K562 (cell line): ENCODE measurements at regions not wholly inside any gene's neighbourhood (a gene's known extent, or its start where the extent isn't known, plus 50 kb on each side); places are given as distances from the start of the nearest gene placed in this dataset.

Experiments
- ATAC-seq: fragments of 200-7000 bp; cut with Tn5 transposase; 3 replicates; pipeline ENCODE4 v1.9.1; 2020; ENCODE audit warnings: moderate library complexity
- BruUV-seq: library from RNA; stranded (reverse); fragments of 400-500 nt; replicated peaks from 2 replicates; lab custom pipeline; 2021; lab: Mats Ljungman, UMichigan
- CTCF ChIA-PET: fragments of 300-600 bp; formaldehyde crosslinking; extraction: SDS; loops from one replicate; lab custom pipeline; 2021; ENCODE audit warnings: low intra/inter-chr PET ratio; lab: Yijun Ruan, JAX
- POLR2A ChIA-PET: fragments of 300-600, 350-650 bp; sonication (Branson Sonifier 250); formaldehyde crosslinking; extraction: SDS; loops from one replicate; lab custom pipeline; 2021; ENCODE audit warnings: antibody characterized with exemption, inconsistent platforms; lab: Yijun Ruan, JAX
- DNase-seq, 4 experiments: peaks; one replicate each; pipeline versions ENCODE4 v3.0.0 to v3.0.0-alpha.2; 2011 to 2018; ENCODE audit warnings: low spot score in 3 of 4, mixed read lengths in 3 of 4; ENCODE audit errors: extremely low read depth in 1 of 4
- FAIRE-seq: peaks from 2 replicates; lab custom pipeline; 2011; peaks lifted over from hg19 to GRCh38; lab: Jason Lieb, UNC
- H2AFZ ChIP-seq: 2 replicates; pipeline ENCODE4 v1.6.0; 2011; ENCODE audit warnings: low read depth, low read length, control low read depth, inconsistent platforms
- H3K27ac ChIP-seq: fragments of 200-600 bp; 3 replicates; pipeline ENCODE4 v1.8.0; 2011; ENCODE audit warnings: low read depth, mild to moderate bottlenecking, control low read depth, inconsistent platforms, low read length, moderate library complexity, mixed read lengths; ENCODE audit errors: extremely low read depth
- H3K27me3 ChIP-seq, 2 experiments: fragments of 300-600 bp in 1 of 2; 2 replicates in 1 of 2; 3 replicates in 1 of 2; pipeline versions ENCODE4 v1.6.0 to v1.8.0; 2011; ENCODE audit warnings: inconsistent platforms in 2 of 2, low read length in 2 of 2, mild to moderate bottlenecking in 1 of 2, mixed read lengths in 1 of 2, moderate library complexity in 1 of 2; ENCODE audit not compliant: control insufficient read depth in 2 of 2, insufficient read depth in 2 of 2
- H3K36me3 ChIP-seq: fragments of 300-600 bp; 3 replicates; pipeline ENCODE4 v1.8.0; 2011; ENCODE audit warnings: mild to moderate bottlenecking, low read length, inconsistent platforms; ENCODE audit not compliant: control insufficient read depth, insufficient read depth
- H3K4me1 ChIP-seq, 2 experiments: fragments of 200-600 bp in 1 of 2; replicated peaks in 1 of 2; 2 replicates in 1 of 2; 3 replicates in 1 of 2; pipeline versions ENCODE4 v1.5.1 to v1.8.0; 2011; ENCODE audit warnings: inconsistent platforms in 2 of 2, low read length in 2 of 2, mild to moderate bottlenecking in 1 of 2, mixed read lengths in 1 of 2, moderate library complexity in 1 of 2; ENCODE audit not compliant: control insufficient read depth in 2 of 2, insufficient read depth in 2 of 2
- H3K4me2 ChIP-seq: 2 replicates; pipeline ENCODE4 v1.6.1; 2011; ENCODE audit warnings: low read length, control low read depth, inconsistent platforms, mixed read lengths; ENCODE audit not compliant: insufficient read depth
- H3K4me3 ChIP-seq: fragments of 200-600 bp; sonication (generic), shearing (Covaris generic); 2 replicates; pipeline ENCODE4 v1.5.1; 2016; ENCODE audit warnings: control low read depth, inconsistent platforms
- H3K79me2 ChIP-seq: fragments of 200-600 bp; 3 replicates; pipeline ENCODE4 v1.8.0; 2011; ENCODE audit warnings: low read length, inconsistent platforms; ENCODE audit not compliant: control insufficient read depth, insufficient read depth
- H3K9ac ChIP-seq, 2 experiments: 2 replicates each; pipeline versions ENCODE4 v1.6.0 to v1.6.1; 2011; ENCODE audit warnings: low read depth in 2 of 2, low read length in 2 of 2, control low read depth in 1 of 2, inconsistent platforms in 1 of 2, mild to moderate bottlenecking in 1 of 2, mixed read lengths in 1 of 2; ENCODE audit not compliant: insufficient read depth in 1 of 2
- H3K9me1 ChIP-seq: one replicate; pipeline ENCODE4 v1.6.0; 2011; ENCODE audit warnings: inconsistent platforms, mild to moderate bottlenecking, low read length, moderate library complexity; ENCODE audit not compliant: control insufficient read depth, insufficient read depth
- H3K9me3 ChIP-seq: replicated peaks from 2 replicates; pipeline ENCODE4 v1.5.1; 2011; ENCODE audit warnings: low read depth, low read length, inconsistent platforms; ENCODE audit not compliant: control insufficient read depth, insufficient read depth
- H4K20me1 ChIP-seq: replicated peaks from 2 replicates; pipeline ENCODE4 v1.6.1; 2011; ENCODE audit warnings: low read length, inconsistent platforms, mixed read lengths; ENCODE audit not compliant: control insufficient read depth, insufficient read depth
- ARHGAP35 ChIP-seq: fragments of 450-650 bp; IDR thresholded peaks from 2 replicates; pipeline ENCODE4 v1.6.1; 2018; ENCODE audit not compliant: partially characterized antibody
- FOXK2 ChIP-seq, 2 experiments: fragments of 450-650 bp; IDR thresholded peaks in 1 of 2; conservative IDR thresholded peaks in 1 of 2; 2 replicates each; pipeline ENCODE4 v1.6.1; 2016; ENCODE audit warnings: low read depth in 2 of 2, mild to moderate bottlenecking in 1 of 2
- ILK ChIP-seq: fragments of 450-650 bp; IDR thresholded peaks from 2 replicates; pipeline ENCODE4 v1.6.1; 2016; ENCODE audit warnings: missing genetic modification characterization, low read depth, mild to moderate bottlenecking, missing compliant biosample characterization, moderate library complexity, borderline replicate concordance
- OTX1 ChIP-seq: fragments of 450-650 bp; formaldehyde crosslinking; IDR thresholded peaks from 2 replicates; pipeline ENCODE4 v1.4.0; 2022; ENCODE audit warnings: mild to moderate bottlenecking
- PTTG1 ChIP-seq: fragments of 450-650 bp; IDR thresholded peaks from 2 replicates; pipeline ENCODE4 v1.6.1; 2016; ENCODE audit warnings: low read depth, mild to moderate bottlenecking, missing genetic modification characterization, missing compliant biosample characterization
- RHOXF2B ChIP-seq: fragments of 250-450 bp; sonication (Bioruptor Pico); conservative IDR thresholded peaks from 2 replicates; pipeline ENCODE4 v1.5.1; 2021
- ZNF347 ChIP-seq: fragments of 450-650 bp; formaldehyde crosslinking; IDR thresholded peaks from 2 replicates; pipeline ENCODE4 v1.4.0; 2020; ENCODE audit warnings: low read depth, mild to moderate bottlenecking, moderate library complexity
- ZNF75A ChIP-seq: fragments of 450-650 bp; formaldehyde crosslinking; IDR thresholded peaks from 2 replicates; pipeline ENCODE4 v1.4.0; 2020; ENCODE audit warnings: mild to moderate bottlenecking
- ZNF766 ChIP-seq: fragments of 200-800 bp; sonication (Bioruptor generic); conservative IDR thresholded peaks from 2 replicates; pipeline ENCODE4 v1.6.1; 2016; ENCODE audit warnings: missing genetic modification characterization, missing compliant biosample characterization
- WGBS: fragments of 100-300 bp; shearing (Covaris generic); methylation state at CpG from one replicate; pipeline ENCODE4 v1.1.6; 2016; ENCODE audit warnings: low coverage, mixed read lengths; ENCODE audit not compliant: insufficient coverage; ENCODE audit errors: missing lambda C conversion rate; 5-methylcytosine and 5-hydroxymethylcytosine counted together
- in situ Hi-C: fragments of 300-500 bp; cut with MboI; formaldehyde crosslinking; loops from 4 replicates; pipeline ENCODE4 v1.15.0; 2018; ENCODE audit warnings: inconsistent platforms, mixed read lengths
- intact Hi-C: fragments of 100-400 bp; cut with micrococcal nuclease; formaldehyde crosslinking; loops from 2 replicates; pipeline ENCODE4 v1.14.2; 2022
- TF ChIP-seq, protein P1 (sequence below): fragments of 200-600 bp; sonication (generic); IDR thresholded peaks from one replicate; pipeline ENCODE4 v1.6.1; 2012; ENCODE audit warnings: mild to moderate bottlenecking, low read depth, low read length, inconsistent platforms
- TF ChIP-seq, protein P2 (sequence below): fragments of 450-650 bp; IDR thresholded peaks from 2 replicates; pipeline ENCODE4 v1.6.1; 2016; ENCODE audit warnings: missing biosample characterization, missing genetic modification characterization

- H4K20me1 ChIP-seq: no peaks in the 10 kb centered on the region; the same call in 1 of the 2 replicates
- no peak for ATAC-seq
- POLR2A ChIA-PET: no interaction called here
- H3K36me3 ChIP-seq: no peaks in the 10 kb centered on the region
- in situ Hi-C loops (no loop called here), intact Hi-C loops (no loop called here)
- CTCF ChIA-PET: no interaction called here
- H3K4me3 ChIP-seq: no peak overlapping the region
- H3K4me1 ChIP-seq: no peaks in the 10 kb centered on the region
- H2AFZ ChIP-seq: no peak overlapping the region
- TF ChIP-seq ILK (tag) (no peak), OTX1 (CRISPR knock-in tag) (no peak), RHOXF2B (CRISPR knock-in tag) (no peak), ZNF347 (CRISPR knock-in tag) (no peak), ZNF766 (CRISPR knock-in tag) (no peak), FOXK2 (conservative IDR thresholded peaks at IDR 0.05 in 1 of 2, IDR thresholded peaks at IDR 0.05 in 1 of 2; ENCODE audit: low read depth in 2 of 2) (no peak), ZNF75A (no peak), PTTG1 (tag) (no peak), ARHGAP35 (no peak)
- TF ChIP-seq, protein P1, sequence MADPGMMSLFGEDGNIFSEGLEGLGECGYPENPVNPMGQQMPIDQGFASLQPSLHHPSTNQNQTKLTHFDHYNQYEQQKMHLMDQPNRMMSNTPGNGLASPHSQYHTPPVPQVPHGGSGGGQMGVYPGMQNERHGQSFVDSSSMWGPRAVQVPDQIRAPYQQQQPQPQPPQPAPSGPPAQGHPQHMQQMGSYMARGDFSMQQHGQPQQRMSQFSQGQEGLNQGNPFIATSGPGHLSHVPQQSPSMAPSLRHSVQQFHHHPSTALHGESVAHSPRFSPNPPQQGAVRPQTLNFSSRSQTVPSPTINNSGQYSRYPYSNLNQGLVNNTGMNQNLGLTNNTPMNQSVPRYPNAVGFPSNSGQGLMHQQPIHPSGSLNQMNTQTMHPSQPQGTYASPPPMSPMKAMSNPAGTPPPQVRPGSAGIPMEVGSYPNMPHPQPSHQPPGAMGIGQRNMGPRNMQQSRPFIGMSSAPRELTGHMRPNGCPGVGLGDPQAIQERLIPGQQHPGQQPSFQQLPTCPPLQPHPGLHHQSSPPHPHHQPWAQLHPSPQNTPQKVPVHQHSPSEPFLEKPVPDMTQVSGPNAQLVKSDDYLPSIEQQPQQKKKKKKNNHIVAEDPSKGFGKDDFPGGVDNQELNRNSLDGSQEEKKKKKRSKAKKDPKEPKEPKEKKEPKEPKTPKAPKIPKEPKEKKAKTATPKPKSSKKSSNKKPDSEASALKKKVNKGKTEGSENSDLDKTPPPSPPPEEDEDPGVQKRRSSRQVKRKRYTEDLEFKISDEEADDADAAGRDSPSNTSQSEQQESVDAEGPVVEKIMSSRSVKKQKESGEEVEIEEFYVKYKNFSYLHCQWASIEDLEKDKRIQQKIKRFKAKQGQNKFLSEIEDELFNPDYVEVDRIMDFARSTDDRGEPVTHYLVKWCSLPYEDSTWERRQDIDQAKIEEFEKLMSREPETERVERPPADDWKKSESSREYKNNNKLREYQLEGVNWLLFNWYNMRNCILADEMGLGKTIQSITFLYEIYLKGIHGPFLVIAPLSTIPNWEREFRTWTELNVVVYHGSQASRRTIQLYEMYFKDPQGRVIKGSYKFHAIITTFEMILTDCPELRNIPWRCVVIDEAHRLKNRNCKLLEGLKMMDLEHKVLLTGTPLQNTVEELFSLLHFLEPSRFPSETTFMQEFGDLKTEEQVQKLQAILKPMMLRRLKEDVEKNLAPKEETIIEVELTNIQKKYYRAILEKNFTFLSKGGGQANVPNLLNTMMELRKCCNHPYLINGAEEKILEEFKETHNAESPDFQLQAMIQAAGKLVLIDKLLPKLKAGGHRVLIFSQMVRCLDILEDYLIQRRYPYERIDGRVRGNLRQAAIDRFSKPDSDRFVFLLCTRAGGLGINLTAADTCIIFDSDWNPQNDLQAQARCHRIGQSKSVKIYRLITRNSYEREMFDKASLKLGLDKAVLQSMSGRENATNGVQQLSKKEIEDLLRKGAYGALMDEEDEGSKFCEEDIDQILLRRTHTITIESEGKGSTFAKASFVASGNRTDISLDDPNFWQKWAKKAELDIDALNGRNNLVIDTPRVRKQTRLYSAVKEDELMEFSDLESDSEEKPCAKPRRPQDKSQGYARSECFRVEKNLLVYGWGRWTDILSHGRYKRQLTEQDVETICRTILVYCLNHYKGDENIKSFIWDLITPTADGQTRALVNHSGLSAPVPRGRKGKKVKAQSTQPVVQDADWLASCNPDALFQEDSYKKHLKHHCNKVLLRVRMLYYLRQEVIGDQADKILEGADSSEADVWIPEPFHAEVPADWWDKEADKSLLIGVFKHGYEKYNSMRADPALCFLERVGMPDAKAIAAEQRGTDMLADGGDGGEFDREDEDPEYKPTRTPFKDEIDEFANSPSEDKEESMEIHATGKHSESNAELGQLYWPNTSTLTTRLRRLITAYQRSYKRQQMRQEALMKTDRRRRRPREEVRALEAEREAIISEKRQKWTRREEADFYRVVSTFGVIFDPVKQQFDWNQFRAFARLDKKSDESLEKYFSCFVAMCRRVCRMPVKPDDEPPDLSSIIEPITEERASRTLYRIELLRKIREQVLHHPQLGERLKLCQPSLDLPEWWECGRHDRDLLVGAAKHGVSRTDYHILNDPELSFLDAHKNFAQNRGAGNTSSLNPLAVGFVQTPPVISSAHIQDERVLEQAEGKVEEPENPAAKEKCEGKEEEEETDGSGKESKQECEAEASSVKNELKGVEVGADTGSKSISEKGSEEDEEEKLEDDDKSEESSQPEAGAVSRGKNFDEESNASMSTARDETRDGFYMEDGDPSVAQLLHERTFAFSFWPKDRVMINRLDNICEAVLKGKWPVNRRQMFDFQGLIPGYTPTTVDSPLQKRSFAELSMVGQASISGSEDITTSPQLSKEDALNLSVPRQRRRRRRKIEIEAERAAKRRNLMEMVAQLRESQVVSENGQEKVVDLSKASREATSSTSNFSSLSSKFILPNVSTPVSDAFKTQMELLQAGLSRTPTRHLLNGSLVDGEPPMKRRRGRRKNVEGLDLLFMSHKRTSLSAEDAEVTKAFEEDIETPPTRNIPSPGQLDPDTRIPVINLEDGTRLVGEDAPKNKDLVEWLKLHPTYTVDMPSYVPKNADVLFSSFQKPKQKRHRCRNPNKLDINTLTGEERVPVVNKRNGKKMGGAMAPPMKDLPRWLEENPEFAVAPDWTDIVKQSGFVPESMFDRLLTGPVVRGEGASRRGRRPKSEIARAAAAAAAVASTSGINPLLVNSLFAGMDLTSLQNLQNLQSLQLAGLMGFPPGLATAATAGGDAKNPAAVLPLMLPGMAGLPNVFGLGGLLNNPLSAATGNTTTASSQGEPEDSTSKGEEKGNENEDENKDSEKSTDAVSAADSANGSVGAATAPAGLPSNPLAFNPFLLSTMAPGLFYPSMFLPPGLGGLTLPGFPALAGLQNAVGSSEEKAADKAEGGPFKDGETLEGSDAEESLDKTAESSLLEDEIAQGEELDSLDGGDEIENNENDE: no peak
- TF ChIP-seq, protein P2, sequence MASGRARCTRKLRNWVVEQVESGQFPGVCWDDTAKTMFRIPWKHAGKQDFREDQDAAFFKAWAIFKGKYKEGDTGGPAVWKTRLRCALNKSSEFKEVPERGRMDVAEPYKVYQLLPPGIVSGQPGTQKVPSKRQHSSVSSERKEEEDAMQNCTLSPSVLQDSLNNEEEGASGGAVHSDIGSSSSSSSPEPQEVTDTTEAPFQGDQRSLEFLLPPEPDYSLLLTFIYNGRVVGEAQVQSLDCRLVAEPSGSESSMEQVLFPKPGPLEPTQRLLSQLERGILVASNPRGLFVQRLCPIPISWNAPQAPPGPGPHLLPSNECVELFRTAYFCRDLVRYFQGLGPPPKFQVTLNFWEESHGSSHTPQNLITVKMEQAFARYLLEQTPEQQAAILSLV (tag): no peak
- no peak overlapping the region for H3K4me2 ChIP-seq
- no peak overlapping the region for H3K27ac ChIP-seq
- H3K9me3 ChIP-seq: no peaks in the 10 kb centered on the region
- no peak overlapping the region for H3K9ac ChIP-seq
- H3K9me1 ChIP-seq: no peaks in the 10 kb centered on the region
- WGBS: 1% methylated on average over 5 of the region's 5 CpGs
- H3K79me2 ChIP-seq: no peaks in the 10 kb centered on the region
- no peak for DNase-seq
- no peak for FAIRE-seq
- peaks cover 0 to 12% of the 10 kb centered on the region in 2 experiments; a peak in 4 of 5 replicates for H3K27me3 ChIP-seq
- no TSS peak for BruUV-seq
Observed at GRCh38 chr4:185890196-185890595, 78.2 kb upstream of the SORBS2 start.
